GM18517 (cell line): ENCODE measurements at regions not wholly inside any gene's neighbourhood (a gene's known extent, or its start where the extent isn't known, plus 50 kb on each side); places are given as distances from the start of the nearest gene placed in this dataset.

ENCODE experiments used
- ATAC-seq: cut with Tn5 transposase; IDR thresholded peaks from one replicate; pipeline ENCODE4 v1.9.1; 2021; ENCODE audit warnings: mild to moderate bottlenecking, moderate library complexity; ENCODE audit not compliant: unreplicated experiment

- ATAC-seq, result no peak
Observed at GRCh38 chr4:165765053-165765452, 108.0 kb upstream of the TLL1 start.

GRCh38 chr4:165766018-165766417 lies 107.0 kb upstream of the TLL1 start:
- no peak for ATAC-seq

GRCh38 chr4:165766976-165767375 lies 106.1 kb upstream of the TLL1 start:
- no peak for ATAC-seq

GRCh38 chr4:165767671-165768070 lies 105.4 kb upstream of the TLL1 start:
- ATAC-seq, result no peak

GRCh38 chr4:165768281-165768680 lies 104.8 kb upstream of the TLL1 start:
- ATAC-seq, result no peak

- ATAC-seq, result no peak
Observed at GRCh38 chr4:165774326-165774725, 98.7 kb upstream of the TLL1 start.

GRCh38 chr4:165779950-165780670 lies 92.9 kb upstream of the TLL1 start:
- ATAC-seq, result no peak

- ATAC-seq, result no peak
Observed at GRCh38 chr4:165780735-165781134, 92.3 kb upstream of the TLL1 start.

GRCh38 chr4:165782623-165783022 lies 90.4 kb upstream of the TLL1 start:
- ATAC-seq, result no peak

GRCh38 chr4:165783626-165784025 lies 89.4 kb upstream of the TLL1 start:
- ATAC-seq, result no peak

- no peak for ATAC-seq
Observed at GRCh38 chr4:165784672-165785071, 88.4 kb upstream of the TLL1 start.

- no peak for ATAC-seq
Observed at GRCh38 chr4:165785337-165785736, 87.7 kb upstream of the TLL1 start.

GRCh38 chr4:165787516-165788274 lies 85.3 kb upstream of the TLL1 start:
- ATAC-seq, result no peak

- ATAC-seq, result no peak
Observed at GRCh38 chr4:165788686-165789463, 84.2 kb upstream of the TLL1 start.

- ATAC-seq, result no peak
Observed at GRCh38 chr4:165793236-165793635, 79.8 kb upstream of the TLL1 start.

GRCh38 chr4:165794834-165795233 lies 78.2 kb upstream of the TLL1 start:
- no peak for ATAC-seq

GRCh38 chr4:165799384-165799815 lies 73.6 kb upstream of the TLL1 start:
- ATAC-seq, result no peak

- ATAC-seq, result no peak
Observed at GRCh38 chr4:165802452-165802851, 70.6 kb upstream of the TLL1 start.

GRCh38 chr4:165803005-165803404 lies 70.0 kb upstream of the TLL1 start:
- no peak for ATAC-seq

GRCh38 chr4:165805406-165805805 lies 67.6 kb upstream of the TLL1 start:
- ATAC-seq, result no peak

GRCh38 chr4:165806613-165807012 lies 66.4 kb upstream of the TLL1 start:
- ATAC-seq, result no peak

GRCh38 chr4:165810726-165811125 lies 62.3 kb upstream of the TLL1 start:
- no peak for ATAC-seq
